ENCODE measurements at regions not wholly inside any gene's neighbourhood (a gene's known extent, or its start where the extent isn't known, plus 50 kb on each side); places are given as distances from the start of the nearest gene placed in this dataset.

DNA sequence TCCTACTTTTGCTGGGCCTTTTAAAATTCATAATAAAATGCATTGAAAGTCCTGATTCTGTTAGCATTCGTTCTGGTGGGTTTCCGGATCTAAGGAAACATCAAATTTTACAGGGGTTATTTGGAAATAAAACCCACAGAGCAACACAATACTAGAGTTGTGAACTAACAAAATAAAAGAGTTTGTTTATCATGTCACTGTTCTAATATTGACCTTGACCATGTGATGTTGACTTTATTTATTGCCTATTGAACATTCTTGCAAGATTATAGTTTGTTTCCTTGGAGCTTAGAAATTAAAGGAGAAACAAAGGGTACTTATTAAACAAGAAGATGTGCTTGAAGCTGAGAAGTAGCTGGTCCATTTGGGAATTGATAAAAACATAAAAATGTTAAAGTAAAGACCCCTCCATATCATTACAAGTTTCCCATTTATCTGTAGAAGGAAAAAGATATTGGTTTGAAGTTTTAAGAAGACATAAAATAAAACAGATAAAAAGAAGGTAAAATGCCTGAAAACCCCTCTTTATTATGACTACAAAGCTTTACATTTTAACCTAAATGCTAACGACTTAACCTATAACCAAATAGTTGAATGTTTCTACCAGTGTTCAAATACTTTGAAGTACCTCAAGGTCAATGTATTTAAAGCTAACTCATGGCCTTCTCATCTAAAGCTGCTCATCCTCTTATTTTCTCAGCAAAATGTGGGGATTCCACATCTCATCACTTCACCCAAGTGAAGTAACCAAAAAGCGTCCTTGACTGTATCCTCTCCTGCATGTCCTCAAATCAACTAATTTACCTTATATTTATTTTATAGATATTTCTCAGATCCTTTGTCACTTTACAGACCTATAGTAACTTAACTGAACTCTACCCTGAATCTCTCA is 179.6 kb downstream of the GASK1B start:
- Histone ChIP-seq H3K36me3 (no peaks in the 10 kb centered on the region), H3K27ac (peak overlapping the region; percentile 63 to 83), H3K9me3 (no peaks in the 10 kb centered on the region), H3K4me1 (peaks cover 3 to 12% of the 10 kb centered on the region in 2 donors), H3K4me3 (no peak overlapping the region), H3K27me3 (no peaks in the 10 kb centered on the region)
- TF ChIP-seq, protein P1, sequence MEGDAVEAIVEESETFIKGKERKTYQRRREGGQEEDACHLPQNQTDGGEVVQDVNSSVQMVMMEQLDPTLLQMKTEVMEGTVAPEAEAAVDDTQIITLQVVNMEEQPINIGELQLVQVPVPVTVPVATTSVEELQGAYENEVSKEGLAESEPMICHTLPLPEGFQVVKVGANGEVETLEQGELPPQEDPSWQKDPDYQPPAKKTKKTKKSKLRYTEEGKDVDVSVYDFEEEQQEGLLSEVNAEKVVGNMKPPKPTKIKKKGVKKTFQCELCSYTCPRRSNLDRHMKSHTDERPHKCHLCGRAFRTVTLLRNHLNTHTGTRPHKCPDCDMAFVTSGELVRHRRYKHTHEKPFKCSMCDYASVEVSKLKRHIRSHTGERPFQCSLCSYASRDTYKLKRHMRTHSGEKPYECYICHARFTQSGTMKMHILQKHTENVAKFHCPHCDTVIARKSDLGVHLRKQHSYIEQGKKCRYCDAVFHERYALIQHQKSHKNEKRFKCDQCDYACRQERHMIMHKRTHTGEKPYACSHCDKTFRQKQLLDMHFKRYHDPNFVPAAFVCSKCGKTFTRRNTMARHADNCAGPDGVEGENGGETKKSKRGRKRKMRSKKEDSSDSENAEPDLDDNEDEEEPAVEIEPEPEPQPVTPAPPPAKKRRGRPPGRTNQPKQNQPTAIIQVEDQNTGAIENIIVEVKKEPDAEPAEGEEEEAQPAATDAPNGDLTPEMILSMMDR (IDR thresholded peaks at IDR 0.05) = no peak
- intact Hi-C loops (cut with DNase I) = loop anchor here in 1 of 2 donors (5.0 to 10.0 kb wide), 2 partner anchors 179 to 632 kb away; partner anchors contain the start of gene GASK1B
- DNase-seq (no peak), ATAC-seq (no peak)

DNA sequence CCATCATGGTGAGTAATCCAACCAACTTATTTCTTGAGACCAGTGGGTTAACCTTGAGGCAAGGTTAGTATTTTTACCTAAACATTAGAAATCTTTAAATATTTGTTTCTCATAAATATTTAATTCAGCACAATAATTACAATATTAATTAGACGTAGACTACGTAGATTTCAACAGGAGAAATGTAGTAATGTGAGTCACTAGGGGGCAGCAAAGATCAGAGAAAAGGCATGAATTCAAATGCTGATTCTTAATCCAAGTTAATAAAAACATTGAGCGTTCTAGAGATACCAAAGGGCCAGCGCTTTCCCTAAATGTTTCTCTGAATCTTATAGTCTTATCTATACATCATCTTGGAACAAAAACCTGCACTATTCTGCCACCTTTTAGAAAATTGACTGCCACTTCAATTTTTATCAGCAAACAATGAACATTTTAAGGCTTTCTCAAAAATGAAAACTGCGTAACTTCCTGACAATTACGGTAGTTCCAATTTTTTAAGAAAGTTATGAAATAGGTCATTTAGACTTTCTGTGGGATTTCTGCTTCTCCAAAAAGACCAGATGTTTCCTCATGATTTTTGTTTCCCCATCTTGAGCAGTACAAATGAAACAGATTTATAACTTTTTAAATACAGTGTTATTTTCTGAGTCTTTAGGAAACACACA is 180.7 kb downstream of the GASK1B start:
- Histone ChIP-seq H3K27ac (peak overlapping the region; percentile 63 to 83), H3K4me3 (peak overlapping the region; percentile 12 to 27), H3K4me1 (peaks cover 3 to 12% of the 10 kb centered on the region in 2 donors), H3K36me3 (no peaks in the 10 kb centered on the region), H3K27me3 (no peaks in the 10 kb centered on the region), H3K9me3 (no peaks in the 10 kb centered on the region)
- peak; percentile 96 for ATAC-seq
- DNase-seq = peak in 2 of 4 donors; percentile 75 to 81
- TF ChIP-seq, protein P1 (IDR thresholded peaks at IDR 0.05) = peak; percentile 57 to 62
- intact Hi-C loops (cut with DNase I) = loop anchor here in 1 of 2 donors (5.0 to 10.0 kb wide), 2 partner anchors 180 to 633 kb away; partner anchors contain the start of gene GASK1B

DNA sequence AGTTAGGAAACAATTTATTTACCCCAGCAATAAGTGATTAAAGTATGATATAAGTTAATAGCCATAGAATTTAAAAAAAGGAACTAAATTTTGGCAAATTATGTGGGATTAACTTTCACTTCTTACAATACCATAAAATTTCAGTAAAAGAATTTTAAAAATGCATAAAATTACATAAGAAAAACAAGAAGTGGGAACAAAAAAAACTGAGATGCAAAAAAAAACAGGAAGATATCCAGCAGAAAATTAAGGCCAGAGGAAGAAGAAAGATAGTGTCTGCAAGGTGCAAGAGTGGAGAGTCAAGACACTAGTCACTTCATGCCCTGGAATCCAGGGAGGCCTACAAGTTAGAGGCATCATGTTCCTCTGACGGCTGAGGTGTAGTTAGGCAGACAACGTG is 184.2 kb downstream of the GASK1B start:
- ATAC-seq = no peak
- Histone ChIP-seq H3K9me3 (no peaks in the 10 kb centered on the region), H3K36me3 (no peaks in the 10 kb centered on the region), H3K27me3 (no peaks in the 10 kb centered on the region), H3K27ac (no peak overlapping the region), H3K4me1 (peaks cover 3 to 12% of the 10 kb centered on the region in 2 donors), H3K4me3 (no peak overlapping the region)
- intact Hi-C loops (cut with DNase I) = no loop called here
- TF ChIP-seq, protein P1 (IDR thresholded peaks at IDR 0.05) = no peak
- no peak for DNase-seq

DNA sequence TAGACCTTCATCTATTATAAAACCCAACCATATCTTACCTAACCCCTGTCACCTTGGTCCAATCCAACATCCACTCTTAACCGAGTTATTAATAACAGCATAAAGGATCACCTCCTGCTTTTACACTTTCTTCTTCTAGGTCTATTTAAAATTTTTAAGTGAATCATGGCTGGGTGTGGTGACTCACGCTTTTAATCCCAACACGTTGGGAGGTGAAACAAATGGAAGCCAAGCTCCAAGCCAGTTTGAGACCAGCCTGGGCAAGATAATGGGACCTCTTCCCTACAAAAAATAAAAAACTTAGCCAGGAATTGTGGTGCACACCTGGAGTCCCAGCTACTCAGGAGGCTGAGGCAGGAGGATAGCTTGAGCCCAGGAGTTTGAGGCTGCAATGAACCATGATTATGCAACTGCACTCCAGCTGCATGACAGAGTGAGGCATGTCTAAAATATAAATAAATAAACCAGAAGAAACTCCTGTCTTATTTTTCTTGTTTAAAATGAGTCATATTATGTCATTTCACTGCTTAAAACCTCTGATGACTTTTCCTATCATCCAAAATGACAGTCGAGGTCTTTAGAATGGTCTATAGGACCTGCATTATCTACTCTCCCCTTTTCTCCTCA is 188.4 kb downstream of the GASK1B start:
- Histone ChIP-seq H3K9me3 (no peaks in the 10 kb centered on the region), H3K27me3 (no peaks in the 10 kb centered on the region), H3K4me1 (no peaks in the 10 kb centered on the region), H3K36me3 (no peaks in the 10 kb centered on the region), H3K27ac (no peak overlapping the region), H3K4me3 (no peak overlapping the region)
- DNase-seq (no peak), ATAC-seq (no peak)
- intact Hi-C loops (cut with DNase I) = no loop called here
- TF ChIP-seq, protein P1 (IDR thresholded peaks at IDR 0.05) = no peak
